ENCODE measurements at regions not wholly inside any gene's neighbourhood (a gene's known extent, or its start where the extent isn't known, plus 50 kb on each side); places are given as distances from the start of the nearest gene placed in this dataset.

DNA sequence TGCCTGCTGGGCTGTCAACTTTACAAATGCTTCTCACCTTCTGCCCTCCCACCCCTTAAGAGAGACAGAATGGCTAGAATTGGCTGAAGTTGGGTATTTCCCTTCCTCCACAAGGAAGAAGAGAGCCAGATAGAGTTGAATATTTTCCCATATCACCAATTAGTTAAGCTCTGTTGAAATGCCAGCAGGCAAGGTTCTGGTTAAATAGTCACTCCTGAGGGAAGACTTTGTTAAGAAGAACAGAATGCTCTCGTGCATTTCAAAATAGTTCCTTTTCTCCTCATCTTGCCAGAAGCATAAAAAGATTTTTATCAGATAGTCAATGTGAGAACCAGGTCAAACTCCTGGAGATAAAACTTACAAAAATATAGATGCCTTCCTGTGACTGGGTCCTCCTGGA is 2857.0 kb upstream of the PCDH20 start:
- ATAC-seq (no peak), DNase-seq (no peak)
- Histone ChIP-seq H3K4me1 (ENCODE audit: low read depth) (no peaks in the 10 kb centered on the region), H3K4me3 (no peak overlapping the region), H3K9me3 (peaks cover 44% of the 10 kb centered on the region), H3K36me3 (ENCODE audit: low read depth) (no peaks in the 10 kb centered on the region)
- intact Hi-C loops (cut with DNase I, micrococcal nuclease), result no loop called here
- TF ChIP-seq CTCF (IDR thresholded peaks at IDR 0.05), result no peak

DNA sequence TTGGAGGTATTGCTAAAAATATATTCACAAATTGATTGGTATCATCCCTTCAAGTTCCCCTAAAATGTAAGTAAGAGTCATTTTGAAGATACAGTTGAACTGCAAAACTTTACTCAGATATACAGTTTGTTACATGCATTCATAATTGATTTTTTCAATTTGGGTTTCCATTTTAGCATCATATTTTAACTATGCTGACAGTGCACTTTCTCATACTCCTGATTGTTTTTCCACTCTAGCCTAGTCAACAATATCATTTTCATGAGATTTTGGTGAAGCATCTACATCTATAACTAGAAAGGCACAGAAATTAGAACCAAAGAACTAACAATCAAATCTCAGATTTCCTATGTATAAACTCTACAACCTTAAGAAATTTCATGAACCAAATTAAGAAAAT is 2850.4 kb upstream of the PCDH20 start:
- DNase-seq (no peak), ATAC-seq (no peak)
- no peaks in the 10 kb centered on the region for H3K36me3 ChIP-seq (ENCODE audit: low read depth)
- no peaks in the 10 kb centered on the region for H3K4me1 ChIP-seq (ENCODE audit: low read depth)
- H3K9me3 ChIP-seq, result peaks cover 60% of the 10 kb centered on the region
- no peak overlapping the region for H3K4me3 ChIP-seq
- intact Hi-C loops (cut with DNase I, micrococcal nuclease), result no loop called here
- no peak for TF ChIP-seq CTCF (IDR thresholded peaks at IDR 0.05)

DNA sequence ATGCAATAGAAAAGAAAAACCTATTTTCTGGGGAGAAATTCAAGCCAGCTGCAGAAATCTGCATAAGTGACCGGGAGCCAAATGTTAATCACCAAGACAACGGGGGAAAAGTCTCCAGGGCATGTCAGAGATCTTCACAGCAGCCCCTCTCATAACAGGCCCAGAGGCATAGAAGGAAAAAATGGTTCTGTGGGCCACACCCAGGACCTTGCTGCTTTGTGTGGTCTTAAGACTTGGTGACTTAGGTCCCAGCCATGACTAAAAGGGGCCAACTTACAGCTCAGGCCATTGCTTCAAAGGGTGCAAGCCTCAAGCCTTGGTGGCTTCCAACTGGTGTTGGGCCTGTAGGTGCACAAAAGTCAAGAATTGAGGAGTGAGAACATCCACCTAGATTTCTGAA is 2847.6 kb upstream of the PCDH20 start:
- intact Hi-C loops (cut with DNase I, micrococcal nuclease), result no loop called here
- Histone ChIP-seq H3K4me1 (ENCODE audit: low read depth) (no peaks in the 10 kb centered on the region), H3K36me3 (ENCODE audit: low read depth) (no peaks in the 10 kb centered on the region), H3K9me3 (peaks cover 58% of the 10 kb centered on the region), H3K4me3 (no peak overlapping the region)
- no peak for ATAC-seq
- DNase-seq, result no peak
- TF ChIP-seq CTCF (IDR thresholded peaks at IDR 0.05), result no peak

- H3K36me3 ChIP-seq (ENCODE audit: low read depth), result no peaks in the 10 kb centered on the region
- H3K4me1 ChIP-seq (ENCODE audit: low read depth), result no peaks in the 10 kb centered on the region
- H3K4me3 ChIP-seq, result no peak overlapping the region
- intact Hi-C loops (cut with DNase I, micrococcal nuclease), result no loop called here
- H3K9me3 ChIP-seq, result peaks cover 38% of the 10 kb centered on the region
- no peak for TF ChIP-seq CTCF (IDR thresholded peaks at IDR 0.05)
- ATAC-seq, result no peak
- no peak for DNase-seq
Observed at GRCh38 chr13:64256751-64257150, 2841.1 kb upstream of the PCDH20 start.

DNA sequence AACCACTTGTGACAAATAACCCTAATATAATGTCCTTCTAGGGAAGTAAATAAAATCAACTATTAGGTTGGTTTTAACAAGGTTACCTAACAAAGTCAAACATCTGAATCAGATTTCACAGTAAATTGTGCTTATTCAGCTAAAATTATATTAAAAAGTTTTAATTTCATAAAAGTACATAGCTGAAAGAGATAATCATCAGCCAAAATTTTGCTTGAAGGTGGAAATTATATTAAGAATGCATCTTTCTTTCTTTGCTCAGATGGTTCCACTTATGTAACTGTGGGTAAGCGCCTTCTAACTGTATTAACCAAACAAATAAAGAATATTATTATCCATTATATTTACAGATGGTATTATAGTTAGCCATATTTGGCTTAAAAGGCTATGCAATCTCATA is 2840.3 kb upstream of the PCDH20 start:
- H3K36me3 ChIP-seq (ENCODE audit: low read depth), result no peaks in the 10 kb centered on the region
- H3K4me3 ChIP-seq, result no peak overlapping the region
- no peak for DNase-seq
- H3K4me1 ChIP-seq (ENCODE audit: low read depth), result no peaks in the 10 kb centered on the region
- TF ChIP-seq CTCF (IDR thresholded peaks at IDR 0.05), result no peak
- peaks cover 44% of the 10 kb centered on the region for H3K9me3 ChIP-seq
- intact Hi-C loops (cut with DNase I, micrococcal nuclease), result no loop called here
- no peak for ATAC-seq

DNA sequence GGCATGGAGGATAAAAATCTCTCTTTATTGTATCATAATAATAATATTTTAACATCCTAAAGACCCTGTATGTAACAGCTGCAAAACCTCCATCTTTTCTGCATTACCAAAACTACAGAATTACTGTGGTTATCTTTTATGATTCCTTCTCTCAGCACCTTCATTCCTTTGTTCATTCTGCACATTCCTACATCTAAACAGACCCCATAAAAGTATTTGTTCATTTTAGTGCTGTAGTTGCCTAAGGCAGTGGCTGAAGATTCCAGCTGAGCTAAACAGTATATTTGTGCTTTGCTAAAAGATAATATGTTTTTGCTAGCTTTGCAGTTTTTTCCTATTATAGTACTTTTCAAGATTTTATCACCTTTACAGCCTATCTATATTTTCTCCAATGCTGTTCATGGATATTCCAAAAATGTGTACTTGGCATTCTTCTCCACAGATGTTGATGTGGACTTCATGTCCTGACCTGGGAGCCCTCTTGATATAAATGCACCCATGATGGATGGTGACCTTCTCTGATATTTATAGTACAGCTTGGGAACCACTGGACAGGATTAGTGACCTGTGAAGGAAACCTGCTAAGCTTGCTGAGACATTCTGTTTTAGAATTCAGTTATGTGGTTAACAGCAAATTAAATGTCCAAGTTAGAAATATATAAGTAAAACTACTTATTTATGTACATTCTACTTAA is 2832.9 kb upstream of the PCDH20 start:
- Histone ChIP-seq H3K36me3 (ENCODE audit: low read depth) (no peaks in the 10 kb centered on the region), H3K9me3 (peaks cover 58% of the 10 kb centered on the region), H3K4me3 (no peak overlapping the region), H3K4me1 (ENCODE audit: low read depth) (no peaks in the 10 kb centered on the region)
- no peak for DNase-seq
- intact Hi-C loops (cut with DNase I, micrococcal nuclease), result no loop called here
- no peak for ATAC-seq
- TF ChIP-seq CTCF (IDR thresholded peaks at IDR 0.05), result no peak

All from mucosa of descending colon (tissue), 3 donors.